Endothelial cell of umbilical vein (primary cell): ENCODE measurements at regions not wholly inside any gene's neighbourhood (a gene's known extent, or its start where the extent isn't known, plus 50 kb on each side); places are given as distances from the start of the nearest gene placed in this dataset.

Experiments used
- CTCF ChIP-seq, 2 donors: IDR thresholded peaks; 1 replicate in 1 of 2; 2 replicates in 1 of 2; pipeline ENCODE4 v1.5.1; 2011; ENCODE audit warnings: low read length in 2 of 2, mild to moderate bottlenecking in 2 of 2, moderate library complexity in 2 of 2, control low read depth in 1 of 2, inconsistent platforms in 1 of 2, low read depth in 1 of 2; ENCODE audit not compliant: insufficient read depth in 1 of 2; ENCODE audit errors: extremely low read depth in 1 of 2
- EZH2 ChIP-seq: IDR thresholded peaks from 2 replicates; pipeline ENCODE4 v1.6.1; 2012; ENCODE audit warnings: borderline replicate concordance, low read depth, mild to moderate bottlenecking, moderate library complexity, low read length, inconsistent platforms; ENCODE audit not compliant: severe bottlenecking
- POLR2A ChIP-seq: IDR thresholded peaks from 2 replicates; pipeline ENCODE4 v1.6.1; 2012; ENCODE audit warnings: low read depth, mild to moderate bottlenecking, control low read depth, low read length
- POLR2AphosphoS5 ChIP-seq: IDR thresholded peaks from 2 replicates; pipeline ENCODE4 v1.6.1; 2012; ENCODE audit warnings: low read depth, mild to moderate bottlenecking, control low read depth, low read length, moderate library complexity; ENCODE audit not compliant: insufficient read depth

DNA sequence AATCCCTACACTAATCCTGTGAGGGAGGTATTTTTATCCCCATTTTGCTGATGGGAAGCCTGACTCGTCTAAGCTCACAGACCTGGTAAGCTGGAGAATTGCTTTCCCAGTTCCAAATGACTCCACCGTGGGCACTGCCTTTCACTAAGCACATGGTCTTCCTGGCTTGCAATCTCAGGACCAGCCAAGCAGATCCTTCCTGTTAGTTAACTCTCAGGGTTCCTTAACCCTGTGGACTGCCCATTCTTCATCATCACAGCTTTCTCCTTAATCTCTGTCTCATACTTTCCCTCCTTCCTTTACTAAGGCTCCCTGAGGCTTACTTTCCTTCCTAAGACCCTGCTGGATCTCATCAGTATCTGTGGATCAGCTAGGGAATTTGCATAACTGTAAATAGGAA lies 122.2 kb upstream of the ZEB2 start:
- TF ChIP-seq CTCF (IDR thresholded peaks at IDR 0.05; ENCODE audit: extremely low read depth in 1 of 2, insufficient read depth in 1 of 2, low read depth in 1 of 2, low read length in 2 of 2) = no peak
- TF ChIP-seq POLR2A = no peak
- TF ChIP-seq POLR2AphosphoS5 = no peak
- no peak for TF ChIP-seq EZH2
